NCI-H2081 treated with DMSO at 0.1 percent for 48 hours (cell line): ENCODE measurements at regions not wholly inside any gene's neighbourhood (a gene's known extent, or its start where the extent isn't known, plus 50 kb on each side); places are given as distances from the start of the nearest gene placed in this dataset.
"Not testable (repeated sequence)": the region's sequence is repeated elsewhere in the genome, so short reads cannot be mapped to it uniquely, and the experiment has no call there.

Source experiments
- DNase-seq: peaks from one replicate; lab custom pipeline; 2025; lab: John Stamatoyannopoulos, UW

DNA sequence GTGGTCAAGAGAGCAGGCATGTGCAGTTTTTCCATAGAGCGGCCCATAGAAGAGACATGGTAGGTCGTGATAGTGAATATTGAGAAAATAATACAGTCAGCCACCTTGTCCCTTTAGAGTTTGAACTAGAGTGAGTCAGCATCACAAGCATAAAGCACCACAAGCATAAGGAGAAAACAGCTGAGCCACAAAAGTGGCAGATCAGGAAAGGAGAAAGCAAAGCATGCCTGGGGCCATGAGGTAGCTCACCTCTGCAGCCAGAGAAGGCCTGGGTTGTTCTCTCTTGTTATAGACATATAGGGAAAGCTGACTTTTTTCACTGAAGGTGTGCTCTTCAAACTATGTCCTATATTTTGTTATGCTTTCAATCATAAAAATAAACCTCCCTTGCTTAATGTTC lies 879.0 kb downstream of the DSC3 start:
- no peak for DNase-seq

DNA sequence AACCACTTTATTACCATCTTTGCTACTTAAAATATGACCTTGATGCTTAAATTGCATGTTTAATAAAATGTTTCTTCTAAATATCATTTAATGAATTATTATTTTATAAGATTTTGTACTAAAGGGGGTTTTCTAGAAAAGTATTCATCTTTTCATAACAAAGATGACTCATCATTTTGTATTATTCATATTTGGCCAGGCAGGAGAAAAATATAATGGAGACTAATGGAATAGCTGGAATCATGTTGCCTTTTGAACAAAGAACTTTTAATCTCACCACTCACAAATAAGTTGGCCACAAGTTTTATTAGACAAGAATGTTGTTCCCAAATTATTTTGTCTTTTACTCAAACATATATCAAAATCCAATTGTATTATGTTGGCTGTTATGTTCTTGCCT lies 882.4 kb downstream of the DSC3 start:
- DNase-seq, result no peak

DNA sequence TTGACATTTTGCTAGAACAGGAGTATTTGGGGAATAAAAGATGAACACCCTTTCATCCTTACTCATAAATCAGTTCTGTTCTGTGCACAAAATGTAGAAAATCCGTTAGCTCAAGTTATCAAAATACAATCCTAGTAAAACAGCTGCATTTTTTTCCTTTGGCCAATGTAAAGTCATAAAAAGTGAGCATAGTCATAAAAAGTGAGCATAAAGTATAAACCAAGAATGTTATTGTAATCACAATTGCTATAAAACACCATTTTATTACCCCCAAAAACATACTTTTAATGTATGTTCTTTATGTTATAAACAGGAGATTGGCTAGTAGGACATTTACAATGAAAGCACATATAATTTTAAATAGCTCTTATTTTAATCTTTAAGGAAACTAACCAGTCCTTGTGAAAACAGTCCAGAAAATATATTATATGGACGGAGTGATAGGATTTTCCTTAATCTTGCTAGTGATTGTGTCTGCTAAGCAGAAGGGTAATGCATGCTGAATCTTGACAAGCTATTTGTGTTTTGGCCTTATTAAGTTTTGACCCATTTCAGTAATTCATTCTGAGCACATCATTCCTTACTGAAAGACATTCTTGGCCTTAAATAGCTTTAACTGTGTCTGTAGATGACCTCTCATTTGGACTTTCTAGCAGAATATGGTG lies 891.8 kb downstream of the DSC3 start:
- no peak for DNase-seq

DNA sequence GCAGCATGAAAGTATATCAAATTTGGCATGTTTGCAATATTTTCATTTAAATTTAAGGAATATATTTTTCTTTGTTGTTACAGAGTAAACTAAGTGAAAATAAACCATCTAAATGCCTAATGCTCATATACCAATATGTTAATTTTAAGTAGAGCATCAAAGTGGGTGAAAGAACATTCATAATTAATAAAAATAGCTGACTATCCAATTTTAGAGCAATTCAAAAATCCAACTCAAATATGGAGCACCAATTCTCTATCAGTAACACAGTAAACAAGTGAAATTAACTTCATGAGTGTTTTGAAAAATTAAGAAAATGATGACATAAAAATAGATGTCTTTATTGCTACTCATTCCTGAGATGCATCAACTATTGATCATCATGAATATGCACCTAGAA lies 893.0 kb downstream of the DSC3 start:
- DNase-seq, result no peak

DNA sequence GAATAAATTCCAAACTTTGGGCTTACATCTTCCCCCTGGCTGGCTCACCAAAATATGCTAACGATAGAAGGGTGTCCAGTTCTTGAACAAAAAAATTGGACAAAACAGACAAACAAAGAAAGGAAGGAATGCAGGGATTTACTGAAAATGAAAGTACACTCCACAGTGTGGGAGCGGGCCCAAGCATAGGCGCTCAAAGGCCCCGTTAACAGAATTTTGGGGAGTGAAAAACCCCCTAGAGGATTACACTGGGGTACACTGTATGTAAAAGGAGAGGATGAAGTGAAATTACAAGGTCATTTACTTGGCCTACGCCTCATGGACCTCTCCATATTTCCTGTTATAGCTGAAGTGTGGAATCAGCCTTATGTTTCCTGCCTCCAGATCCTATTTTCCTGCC lies 899.7 kb downstream of the DSC3 start:
- DNase-seq, result no peak

DNA sequence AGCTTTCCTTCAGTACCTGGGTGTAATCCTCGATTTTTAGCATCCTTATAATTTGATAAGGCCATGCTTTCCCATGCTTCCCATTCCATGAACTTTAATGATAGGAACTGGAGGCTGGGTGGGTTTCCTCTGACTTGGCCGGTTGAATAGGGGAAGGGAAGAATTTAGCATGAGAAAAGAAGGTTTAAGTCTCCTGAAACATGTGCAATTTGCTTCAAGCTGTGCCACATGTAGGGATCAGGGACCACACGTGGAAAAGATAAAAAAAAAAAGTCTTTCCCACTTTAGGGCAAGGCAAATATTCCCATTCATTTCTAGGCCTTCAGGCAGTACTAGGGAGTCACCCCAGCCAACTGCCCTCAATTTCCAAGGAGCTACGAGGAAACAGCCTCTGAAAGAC lies 900.3 kb downstream of the DSC3 start:
- no peak for DNase-seq

DNA sequence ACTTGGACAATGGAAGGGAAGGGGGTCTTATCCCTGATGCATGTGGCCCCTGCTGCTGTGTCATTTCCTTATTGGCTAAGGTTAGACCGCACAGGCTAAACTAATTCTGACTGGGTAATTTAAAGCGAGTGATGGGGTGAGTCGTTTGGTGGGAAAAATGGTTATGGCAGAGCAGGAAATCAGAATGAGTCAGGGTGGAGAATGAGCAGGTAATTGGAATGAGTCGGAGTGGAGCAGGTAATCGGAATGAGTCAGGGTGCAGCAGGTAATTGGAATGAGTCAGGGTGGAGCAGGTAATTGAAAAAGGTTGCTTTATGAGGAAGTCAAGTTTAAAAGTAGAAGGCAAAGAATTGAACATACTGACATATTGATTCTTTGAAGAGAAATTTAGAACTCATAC lies 901.0 kb downstream of the DSC3 start:
- not testable (repeated sequence) for DNase-seq

DNA sequence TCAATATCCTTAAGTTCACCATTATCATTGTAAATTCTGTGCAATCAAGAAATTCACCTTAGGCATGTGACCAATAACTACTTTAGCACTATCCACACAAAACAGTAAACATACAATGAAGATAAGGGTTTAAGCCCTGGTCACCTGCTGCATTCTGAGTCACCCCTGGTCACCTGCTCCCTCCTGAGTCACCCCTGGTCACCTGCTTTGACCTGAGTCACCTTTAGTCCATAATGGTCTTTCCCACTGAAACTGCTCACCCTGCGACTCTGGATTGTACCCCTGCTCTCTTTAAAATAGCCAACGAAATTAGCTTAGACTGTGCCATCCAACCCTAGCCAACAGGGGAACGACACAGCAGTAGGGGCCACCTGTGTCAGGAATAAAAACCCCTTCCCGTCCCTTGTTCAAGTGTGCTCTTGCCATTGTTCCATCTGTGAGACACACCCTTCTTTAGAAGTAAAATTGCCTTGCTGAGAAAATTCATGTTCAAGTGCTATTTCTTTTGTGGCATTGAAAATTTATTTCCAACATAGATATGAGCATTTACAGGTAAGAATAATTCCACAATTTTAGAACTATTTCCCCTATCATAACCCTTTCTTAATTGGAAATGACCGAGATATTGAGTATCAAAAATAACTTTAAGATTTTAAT lies 902.8 kb downstream of the DSC3 start:
- no peak for DNase-seq

DNA sequence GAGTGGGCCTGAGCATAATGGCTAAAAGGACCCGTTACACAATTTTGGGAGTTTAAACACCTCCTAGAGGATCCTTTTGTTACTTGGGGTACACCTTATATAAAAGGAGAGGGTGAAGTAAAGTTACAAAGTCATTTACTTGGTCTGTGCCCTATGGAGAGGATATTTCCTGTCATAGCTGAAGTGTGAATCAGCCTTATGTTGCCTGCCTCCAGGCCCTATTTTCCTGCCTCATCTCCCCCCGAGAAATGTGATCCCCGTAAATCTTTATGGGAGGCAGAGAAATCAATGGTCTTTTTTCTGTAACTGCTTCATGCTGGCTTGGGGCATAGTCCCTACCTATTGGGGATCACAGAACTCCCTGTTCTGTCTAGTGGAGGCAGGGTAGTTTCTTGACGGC lies 906.6 kb downstream of the DSC3 start:
- DNase-seq, result no peak

DNA sequence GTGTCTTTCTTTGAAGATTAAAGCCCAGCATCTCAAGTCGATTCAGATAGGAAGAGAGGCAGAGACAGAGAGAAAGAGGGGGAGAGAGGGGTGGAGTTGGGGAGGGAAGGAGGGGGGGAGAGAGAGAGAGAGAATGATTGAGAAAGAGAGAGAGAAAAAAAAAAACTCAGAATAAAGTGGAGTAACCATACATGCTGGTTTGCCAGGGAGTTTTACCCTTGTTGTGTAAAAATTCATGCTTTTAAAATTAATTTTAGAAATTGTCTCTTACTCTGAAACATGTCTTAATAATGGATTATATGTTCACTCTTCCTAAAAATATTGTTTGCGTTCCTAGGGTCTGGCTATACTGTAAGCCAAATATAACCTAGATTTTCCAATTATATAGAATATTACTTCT lies 908.5 kb downstream of the DSC3 start:
- no peak for DNase-seq

DNA sequence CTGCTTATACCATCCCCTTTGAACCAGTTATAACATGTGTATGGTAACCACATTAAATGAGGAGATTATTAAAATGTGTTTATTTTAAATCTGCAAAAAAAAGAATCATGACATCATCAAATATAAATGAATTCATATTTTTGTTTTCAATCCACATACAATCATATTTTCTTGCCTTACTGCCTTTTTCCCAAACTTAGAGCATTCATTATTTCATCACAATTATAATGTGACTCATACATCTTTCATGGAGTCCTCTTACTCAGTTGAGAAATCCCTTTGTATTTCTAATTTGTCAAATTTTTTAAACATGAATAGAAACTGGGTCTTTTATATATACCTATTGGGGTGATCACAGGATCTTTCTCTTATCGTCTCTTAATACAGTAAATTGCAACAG lies 909.6 kb downstream of the DSC3 start:
- no peak for DNase-seq

DNA sequence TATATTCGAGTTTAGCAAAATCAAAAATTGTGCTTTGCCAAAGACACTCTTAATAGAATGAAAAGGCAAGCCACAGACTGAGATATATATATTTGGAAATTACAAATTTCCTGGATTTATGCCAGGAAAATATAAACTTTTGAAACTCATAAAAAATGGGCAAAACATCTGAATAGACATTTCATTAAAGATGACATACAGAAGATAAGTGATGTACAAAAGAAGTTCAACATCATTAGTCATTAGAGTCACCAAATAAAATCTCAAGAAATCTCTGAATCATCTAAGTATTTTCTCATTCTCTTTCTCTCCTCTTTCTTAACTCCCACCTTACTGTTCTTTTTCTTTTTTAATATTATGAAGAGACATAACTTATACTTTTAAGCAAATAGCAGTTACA lies 921.1 kb downstream of the DSC3 start:
- DNase-seq, result no peak

DNA sequence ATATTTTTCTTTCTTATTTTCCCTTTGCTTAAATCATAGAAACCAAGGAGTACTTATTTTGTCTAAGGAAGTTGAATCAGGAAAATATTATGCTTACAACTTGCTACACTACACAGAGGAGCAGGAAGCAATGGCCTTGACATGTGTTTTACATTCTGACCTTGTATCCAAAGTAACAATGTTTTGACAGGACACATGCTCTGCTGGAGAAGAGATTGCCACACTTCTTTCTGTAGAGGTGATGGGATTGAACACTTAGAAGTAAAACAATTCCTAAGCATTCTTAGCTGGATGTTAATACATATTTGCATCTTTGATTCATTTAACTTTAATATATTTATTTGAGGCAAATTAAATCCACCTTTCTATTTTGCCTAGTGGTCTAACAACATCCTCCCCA lies 929.1 kb downstream of the DSC3 start:
- DNase-seq, result no peak

DNA sequence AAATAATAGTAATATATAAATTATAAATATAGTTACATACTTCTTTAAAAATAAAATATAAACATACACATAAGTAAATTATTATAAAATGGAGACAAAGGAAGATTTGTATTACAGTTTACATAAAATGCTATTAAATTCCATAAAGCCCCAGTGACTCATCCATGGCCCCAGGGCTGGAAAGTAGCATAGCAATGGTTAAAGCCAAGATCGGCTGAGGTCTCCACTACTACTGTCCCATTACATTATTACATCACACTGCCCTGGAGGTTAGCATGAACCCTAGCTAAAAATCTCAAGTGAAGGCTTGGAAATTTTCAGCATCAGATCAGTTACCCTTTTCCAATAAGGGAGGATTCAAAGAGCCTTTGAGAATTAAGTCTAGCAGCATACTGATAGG lies 936.2 kb downstream of the DSC3 start:
- DNase-seq, result no peak

DNA sequence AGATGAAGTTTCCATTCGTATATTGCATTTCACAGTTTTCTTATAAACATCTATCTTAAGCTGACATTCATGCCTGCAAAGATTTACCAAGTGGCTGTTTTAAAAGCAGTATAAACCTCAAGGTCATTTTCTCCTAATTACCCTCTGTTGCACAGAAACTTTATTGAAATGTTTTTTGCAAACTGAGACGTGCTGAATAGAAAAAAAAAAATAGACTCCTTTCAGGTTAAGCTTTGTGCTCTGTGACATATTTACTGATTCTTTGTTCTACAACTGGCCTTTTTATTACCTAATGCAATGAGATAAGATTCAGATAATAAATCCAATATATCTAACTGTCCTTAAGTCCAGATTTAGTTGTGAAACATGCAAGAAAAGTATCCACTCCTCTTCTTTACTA lies 938.7 kb downstream of the DSC3 start:
- no peak for DNase-seq

DNA sequence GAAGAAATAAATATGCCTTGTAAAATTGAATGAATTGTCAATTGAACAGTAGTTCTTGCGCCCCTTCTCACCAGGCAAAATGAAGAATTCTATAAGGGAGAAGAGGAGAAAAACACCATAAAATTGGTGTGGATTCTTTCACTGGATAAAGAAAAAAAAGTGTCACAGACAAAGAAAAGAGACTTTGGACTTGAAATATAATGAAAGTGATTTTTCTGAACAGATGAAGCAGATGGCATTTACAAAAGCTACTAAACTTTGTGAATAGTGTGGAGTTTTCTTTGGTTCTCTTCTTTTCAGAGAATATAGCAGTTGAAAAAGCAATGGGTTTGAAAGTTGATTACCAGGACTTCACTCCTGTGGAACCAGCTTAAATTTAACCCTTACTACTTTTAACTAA lies 945.7 kb downstream of the DSC3 start:
- no peak for DNase-seq

DNA sequence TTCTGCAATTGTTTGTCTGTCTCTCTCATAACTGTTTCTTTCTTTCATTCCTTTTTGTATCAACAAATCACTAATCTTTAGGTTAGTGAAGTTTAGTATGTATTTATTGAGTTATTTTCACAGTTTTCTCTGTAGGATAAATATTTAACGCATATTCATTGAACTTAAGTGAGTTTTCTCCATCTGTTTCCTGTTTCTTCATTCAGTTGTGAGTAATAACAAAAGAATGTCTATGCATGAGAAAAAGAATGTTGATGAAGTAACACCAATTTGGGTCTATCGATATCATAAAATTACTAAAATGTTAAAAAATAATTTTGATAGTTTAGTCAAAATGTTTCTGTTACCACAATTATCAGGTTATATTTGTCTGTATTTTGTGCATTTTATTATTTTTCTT lies 948.0 kb downstream of the DSC3 start:
- DNase-seq, result no peak

DNA sequence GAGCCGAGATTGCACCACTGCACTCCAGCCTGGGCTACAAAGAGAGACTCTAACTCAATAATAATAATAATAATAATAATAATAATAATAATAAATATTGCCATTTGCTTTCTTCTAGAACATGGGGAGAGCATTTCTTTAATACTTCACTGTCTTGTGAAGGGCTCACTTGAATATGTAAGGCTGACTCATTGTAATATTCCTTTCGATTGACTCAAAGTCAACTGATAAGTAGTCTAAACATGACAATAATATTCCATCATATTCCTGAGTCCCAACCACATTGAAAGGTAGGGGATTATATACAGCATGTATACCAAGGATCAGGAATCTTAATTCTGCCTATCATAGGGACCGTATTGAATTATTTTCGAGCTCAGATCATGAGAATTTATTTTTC lies 949.2 kb downstream of the DSC3 start:
- DNase-seq, result no peak

DNA sequence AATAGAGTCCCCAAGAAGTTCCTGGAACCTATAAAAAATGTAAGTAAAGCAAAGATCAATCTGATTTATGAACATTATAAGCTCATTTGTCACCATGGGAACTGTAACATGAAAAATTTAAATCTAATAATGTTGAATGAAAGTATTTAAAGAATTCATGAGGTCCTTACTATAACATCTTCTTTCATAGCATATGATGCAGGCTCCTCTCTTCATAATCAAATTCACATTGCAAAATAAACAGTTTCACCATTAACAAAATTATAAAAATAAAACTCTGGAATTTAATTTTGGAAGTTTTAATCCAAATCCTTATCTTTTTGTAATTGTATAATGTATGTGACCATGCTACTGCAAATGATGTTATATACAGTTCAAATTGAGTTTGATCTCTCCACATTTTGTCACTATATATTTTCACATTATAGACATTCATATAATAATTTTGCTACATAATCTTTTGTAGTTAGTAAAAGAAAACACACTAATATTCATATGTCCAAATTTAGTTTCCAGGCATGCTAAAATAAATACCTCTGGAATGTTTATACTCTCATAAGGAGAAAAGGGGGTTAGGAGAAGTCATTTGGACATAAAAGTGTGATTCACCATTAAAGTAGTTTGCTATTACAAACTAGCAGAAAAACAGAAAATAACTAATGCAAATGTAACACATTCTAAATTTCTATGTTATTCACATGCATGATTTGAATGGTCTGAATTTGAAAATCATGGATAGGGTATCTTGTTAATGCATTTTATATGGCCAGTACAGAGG lies 954.1 kb downstream of the DSC3 start:
- DNase-seq, result no peak

DNA sequence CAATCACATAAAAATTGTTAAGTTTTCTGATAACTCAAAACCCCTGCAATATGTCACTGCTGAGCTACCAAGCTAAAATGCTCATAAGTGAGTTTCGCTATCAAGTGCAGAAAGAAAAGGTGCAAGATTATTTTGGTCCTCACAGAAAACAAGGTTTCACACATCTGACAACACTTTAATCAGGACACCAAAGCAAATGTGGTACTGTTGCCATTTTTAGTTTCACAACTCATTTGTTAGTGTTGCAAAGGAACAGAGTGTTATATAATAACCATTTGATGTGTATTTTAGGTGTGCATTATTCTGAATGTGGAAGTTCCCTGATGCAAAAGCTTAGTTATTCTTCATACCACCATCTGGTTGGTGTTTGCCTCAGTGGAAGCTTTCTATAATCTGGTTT lies 956.2 kb downstream of the DSC3 start:
- no peak for DNase-seq

DNA sequence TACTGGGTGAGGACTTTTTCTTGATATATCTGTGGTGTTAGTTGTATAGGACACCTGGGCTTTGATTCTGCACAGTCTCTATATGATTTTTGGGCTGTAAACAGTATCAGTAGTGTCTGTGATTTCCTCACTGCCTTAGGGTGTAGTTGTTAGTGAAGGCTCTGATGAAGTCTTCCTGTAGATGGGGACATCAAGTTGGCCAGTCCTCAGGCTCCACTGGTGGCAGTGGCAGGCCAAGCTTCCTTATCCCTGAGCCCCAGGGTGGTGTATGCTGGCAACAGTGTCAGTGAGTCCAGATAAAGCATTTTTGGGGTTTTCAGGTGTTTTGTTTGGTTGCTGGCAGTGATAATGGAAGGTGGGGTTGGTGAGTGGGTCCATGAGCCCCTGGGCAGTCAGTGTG lies 961.4 kb downstream of the DSC3 start:
- DNase-seq, result no peak

DNA sequence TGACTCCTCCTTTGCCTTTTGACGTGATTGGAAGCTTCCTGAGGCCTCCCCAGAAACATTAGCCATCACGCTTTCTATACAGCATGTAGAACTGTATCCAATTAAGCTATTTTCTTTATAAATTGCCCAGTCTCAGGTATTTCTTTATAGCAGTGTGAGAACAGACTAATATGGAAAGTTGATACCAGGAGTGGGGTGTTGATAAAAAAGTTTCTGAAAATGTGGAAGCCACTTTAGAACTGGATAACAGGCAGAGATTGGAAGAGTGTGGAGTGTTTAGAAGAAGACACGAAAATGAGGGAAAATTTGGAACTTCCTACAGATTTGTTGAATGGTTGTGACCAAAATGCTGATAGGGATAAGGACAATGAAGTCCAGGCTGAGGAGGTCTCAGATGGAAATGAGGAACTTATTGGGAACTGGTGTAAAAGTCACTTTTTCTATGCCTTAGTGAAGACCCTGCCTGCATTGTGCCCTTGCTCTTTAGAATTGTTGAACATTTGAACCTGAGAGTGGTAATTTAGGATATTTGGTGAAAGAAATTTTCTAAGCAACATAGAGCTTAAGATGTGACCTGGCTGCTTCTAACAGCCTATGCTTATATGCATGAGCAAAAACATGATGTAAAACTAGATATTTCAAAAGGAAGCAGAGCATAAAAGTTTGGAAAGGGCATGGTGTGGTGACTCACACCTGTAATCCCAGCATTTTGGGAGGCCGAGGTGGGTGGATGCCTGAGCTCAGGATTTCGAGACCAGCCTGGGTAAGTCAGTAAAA lies 969.7 kb downstream of the DSC3 start:
- DNase-seq, result no peak

DNA sequence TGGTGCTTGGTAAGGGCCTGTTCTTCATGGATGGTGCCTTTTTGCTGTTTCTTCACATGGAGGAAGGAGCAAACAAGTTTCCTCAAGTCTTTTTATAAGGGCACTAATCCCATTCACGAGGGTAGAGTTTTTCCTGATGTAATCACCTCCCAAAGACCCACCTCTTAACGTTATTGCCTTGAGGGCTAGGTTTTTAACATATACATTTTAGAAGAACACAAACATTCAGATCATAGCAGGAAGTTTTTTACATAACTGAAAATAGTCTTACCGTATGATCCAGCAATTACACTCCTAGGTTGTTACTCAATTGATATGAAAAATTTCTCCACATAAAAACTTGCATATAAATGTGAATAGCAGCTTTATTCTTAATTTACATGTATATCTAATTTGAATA lies 976.3 kb downstream of the DSC3 start:
- no peak for DNase-seq
